Stimulated activated CD8-positive, alpha-beta memory T cell treated with anti-CD3 and anti-CD28 coated beads, Interleukin-12 subunit alpha, Interleukin-12 subunit beta, amount 100 ng/mL, for 24 hours (primary cell): ENCODE measurements at regions not wholly inside any gene's neighbourhood (a gene's known extent, or its start where the extent isn't known, plus 50 kb on each side); places are given as distances from the start of the nearest gene placed in this dataset.

Source experiments
- DNase-seq: peaks from one replicate; pipeline ENCODE4 v3.0.0-alpha.2; 2020; ENCODE audit errors: extremely low read depth

- DNase-seq, result no peak
These were observed 517.9 kb downstream of the TBC1D22A start for GRCh38 chr22:47280301-47280700.

GRCh38 chr22:47279746-47280145, 517.3 kb downstream of the TBC1D22A start:
- DNase-seq, result no peak

GRCh38 chr22:47279337-47279736, 516.9 kb downstream of the TBC1D22A start:
- no peak for DNase-seq

- no peak for DNase-seq
These were observed 516.2 kb downstream of the TBC1D22A start for GRCh38 chr22:47278655-47279054.

GRCh38 chr22:47277531-47277930, 515.1 kb downstream of the TBC1D22A start:
- no peak for DNase-seq

GRCh38 chr22:47276991-47277390, 514.5 kb downstream of the TBC1D22A start:
- DNase-seq, result no peak

- DNase-seq, result no peak
These were observed 514.0 kb downstream of the TBC1D22A start for GRCh38 chr22:47276450-47276820.

- no peak for DNase-seq
These were observed 513.4 kb downstream of the TBC1D22A start for GRCh38 chr22:47275605-47276449.

GRCh38 chr22:47274196-47274595, 511.7 kb downstream of the TBC1D22A start:
- no peak for DNase-seq

GRCh38 chr22:47270463-47271135, 508.1 kb downstream of the TBC1D22A start:
- DNase-seq, result no peak

- no peak for DNase-seq
These were observed 507.2 kb downstream of the TBC1D22A start for GRCh38 chr22:47269516-47270088.

GRCh38 chr22:47267513-47268282, 505.2 kb downstream of the TBC1D22A start:
- DNase-seq, result no peak

GRCh38 chr22:47266329-47266728, 503.9 kb downstream of the TBC1D22A start:
- DNase-seq, result no peak

- DNase-seq, result no peak
These were observed 498.1 kb downstream of the TBC1D22A start for GRCh38 chr22:47260551-47260950.

GRCh38 chr22:47259990-47260389, 497.5 kb downstream of the TBC1D22A start:
- no peak for DNase-seq

GRCh38 chr22:47259049-47259448, 496.6 kb downstream of the TBC1D22A start:
- DNase-seq, result no peak

- DNase-seq, result no peak
These were observed 495.5 kb downstream of the TBC1D22A start for GRCh38 chr22:47257976-47258375.

GRCh38 chr22:47257566-47257965, 495.1 kb downstream of the TBC1D22A start:
- DNase-seq, result no peak

GRCh38 chr22:47251911-47252310, 489.5 kb downstream of the TBC1D22A start:
- DNase-seq, result no peak

- DNase-seq, result no peak
These were observed 488.7 kb downstream of the TBC1D22A start for GRCh38 chr22:47250995-47251765.

- no peak for DNase-seq
These were observed 487.0 kb downstream of the TBC1D22A start for GRCh38 chr22:47249370-47249928.
